ENCODE measurements at regions not wholly inside any gene's neighbourhood (a gene's known extent, or its start where the extent isn't known, plus 50 kb on each side); places are given as distances from the start of the nearest gene placed in this dataset.
"Not testable (repeated sequence)": the region's sequence is repeated elsewhere in the genome, so short reads cannot be mapped to it uniquely, and the experiment has no call there.

DNA sequence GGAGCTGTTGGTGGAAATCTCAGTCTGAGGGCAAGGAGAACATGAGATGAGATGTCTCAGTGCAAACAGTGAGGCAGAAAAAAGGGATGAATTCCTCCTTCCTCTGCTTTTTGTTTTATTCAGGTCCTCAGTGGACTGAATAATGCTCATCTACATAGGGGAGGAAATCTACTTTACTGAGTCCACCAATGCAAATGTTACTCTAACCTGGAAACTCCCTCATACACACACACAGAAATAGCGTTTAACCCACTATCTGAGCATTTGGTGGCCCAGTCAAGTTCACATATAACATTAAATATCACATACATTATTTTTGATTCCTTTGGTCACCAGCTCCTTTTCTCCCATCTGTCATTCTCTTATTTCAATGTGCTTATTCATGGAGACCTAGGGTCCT, 418.8 kb downstream of the TMEM135 start:
- Mint-ChIP-seq H3K27me3 (ENCODE audit: low read depth) (no peaks in the 10 kb centered on the region), H3K4me1 (no peaks in the 10 kb centered on the region), H3K36me3 (ENCODE audit: low read depth) (no peaks in the 10 kb centered on the region), H3K4me3 (no peak overlapping the region), H3K27ac (ENCODE audit: unreplicated experiment) (no peak overlapping the region), H3K9me3 (no peaks in the 10 kb centered on the region)
- TF ChIP-seq, protein P1, sequence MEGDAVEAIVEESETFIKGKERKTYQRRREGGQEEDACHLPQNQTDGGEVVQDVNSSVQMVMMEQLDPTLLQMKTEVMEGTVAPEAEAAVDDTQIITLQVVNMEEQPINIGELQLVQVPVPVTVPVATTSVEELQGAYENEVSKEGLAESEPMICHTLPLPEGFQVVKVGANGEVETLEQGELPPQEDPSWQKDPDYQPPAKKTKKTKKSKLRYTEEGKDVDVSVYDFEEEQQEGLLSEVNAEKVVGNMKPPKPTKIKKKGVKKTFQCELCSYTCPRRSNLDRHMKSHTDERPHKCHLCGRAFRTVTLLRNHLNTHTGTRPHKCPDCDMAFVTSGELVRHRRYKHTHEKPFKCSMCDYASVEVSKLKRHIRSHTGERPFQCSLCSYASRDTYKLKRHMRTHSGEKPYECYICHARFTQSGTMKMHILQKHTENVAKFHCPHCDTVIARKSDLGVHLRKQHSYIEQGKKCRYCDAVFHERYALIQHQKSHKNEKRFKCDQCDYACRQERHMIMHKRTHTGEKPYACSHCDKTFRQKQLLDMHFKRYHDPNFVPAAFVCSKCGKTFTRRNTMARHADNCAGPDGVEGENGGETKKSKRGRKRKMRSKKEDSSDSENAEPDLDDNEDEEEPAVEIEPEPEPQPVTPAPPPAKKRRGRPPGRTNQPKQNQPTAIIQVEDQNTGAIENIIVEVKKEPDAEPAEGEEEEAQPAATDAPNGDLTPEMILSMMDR (conservative IDR thresholded peaks at IDR 0.05) = no peak
- no peak for DNase-seq (ENCODE audit: low read depth, low spot score)

DNA sequence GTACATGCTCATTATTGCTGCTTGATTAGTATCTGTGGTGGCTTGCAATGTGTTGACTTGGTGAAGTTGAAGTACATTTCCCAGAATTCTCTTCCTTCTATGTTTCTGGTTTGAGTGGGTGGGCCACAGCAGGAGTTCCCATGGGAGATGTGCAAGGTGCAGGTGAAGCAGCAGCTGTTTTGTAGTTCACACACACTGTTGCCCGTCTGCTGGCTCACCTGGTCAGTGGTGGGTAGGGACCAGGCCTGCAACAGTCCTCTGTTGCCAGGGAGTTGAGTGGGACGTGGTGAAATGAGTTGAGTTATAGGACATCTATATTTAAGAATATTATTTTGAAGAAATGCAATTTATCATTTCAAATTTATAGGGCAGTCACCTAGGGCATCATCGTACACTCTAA, 417.4 kb downstream of the TMEM135 start:
- no peaks in the 10 kb centered on the region for H3K27me3 Mint-ChIP-seq (ENCODE audit: low read depth)
- no peak overlapping the region for H3K4me3 Mint-ChIP-seq
- H3K36me3 Mint-ChIP-seq (ENCODE audit: low read depth) = no peaks in the 10 kb centered on the region
- TF ChIP-seq, protein P1 (conservative IDR thresholded peaks at IDR 0.05) = no peak
- DNase-seq (ENCODE audit: low read depth, low spot score) = no peak
- H3K9me3 Mint-ChIP-seq = no peaks in the 10 kb centered on the region
- no peaks in the 10 kb centered on the region for H3K4me1 Mint-ChIP-seq
- no peak overlapping the region for H3K27ac Mint-ChIP-seq (ENCODE audit: unreplicated experiment)

DNA sequence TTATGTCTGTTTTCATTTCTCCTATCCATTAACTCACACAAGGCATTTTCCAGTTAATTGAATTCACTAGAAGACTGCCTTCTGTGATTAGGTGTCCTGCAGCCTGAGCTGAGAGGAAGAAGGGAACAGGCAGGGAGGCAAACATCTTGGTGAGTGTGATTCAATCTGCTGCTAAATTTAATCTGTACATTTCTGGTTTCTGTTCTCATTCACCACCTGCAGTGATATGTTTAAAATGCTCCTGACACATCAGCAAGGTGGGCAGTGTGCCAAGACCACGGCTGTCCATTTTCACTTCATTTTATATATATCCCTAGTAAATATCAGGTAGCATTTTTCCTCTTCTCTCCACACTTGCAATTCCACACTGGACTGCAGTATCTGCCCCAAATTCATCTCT, 416.5 kb downstream of the TMEM135 start:
- Mint-ChIP-seq H3K36me3 (ENCODE audit: low read depth) (no peaks in the 10 kb centered on the region), H3K4me1 (no peaks in the 10 kb centered on the region), H3K27ac (ENCODE audit: unreplicated experiment) (no peak overlapping the region), H3K4me3 (no peak overlapping the region), H3K9me3 (no peaks in the 10 kb centered on the region), H3K27me3 (ENCODE audit: low read depth) (no peaks in the 10 kb centered on the region)
- DNase-seq (ENCODE audit: low read depth, low spot score) = no peak
- TF ChIP-seq, protein P1 (conservative IDR thresholded peaks at IDR 0.05) = no peak

DNA sequence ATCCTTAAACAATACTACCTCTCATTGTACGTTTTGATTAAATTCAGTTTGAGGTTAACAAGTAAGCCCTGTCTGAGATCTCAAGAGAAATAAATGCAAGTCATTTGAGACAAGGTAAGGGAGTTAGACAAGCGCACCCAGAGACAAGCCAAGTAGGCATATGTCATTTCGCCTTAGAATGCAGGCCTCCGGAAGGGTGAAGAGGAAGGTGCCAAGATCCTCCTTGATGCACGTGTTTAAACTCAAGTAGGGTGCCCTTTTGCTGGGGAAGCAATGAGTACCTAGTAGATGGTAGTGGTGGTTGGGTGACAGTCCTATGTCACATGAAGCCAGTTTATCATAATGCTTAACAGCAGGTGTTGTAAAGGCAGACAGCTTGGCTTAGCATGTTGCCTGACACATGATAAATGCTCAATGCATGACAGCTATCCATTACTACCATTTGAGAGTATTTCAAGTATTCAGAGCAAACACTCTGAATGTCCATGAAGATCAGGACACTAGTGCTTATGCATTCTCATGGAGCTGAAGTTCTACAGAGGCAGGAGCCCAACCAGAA, 415.9 kb downstream of the TMEM135 start:
- H3K4me1 Mint-ChIP-seq = no peaks in the 10 kb centered on the region
- DNase-seq (ENCODE audit: low read depth, low spot score) = no peak
- H3K27ac Mint-ChIP-seq (ENCODE audit: unreplicated experiment) = no peak overlapping the region
- H3K36me3 Mint-ChIP-seq (ENCODE audit: low read depth) = no peaks in the 10 kb centered on the region
- no peaks in the 10 kb centered on the region for H3K27me3 Mint-ChIP-seq (ENCODE audit: low read depth)
- no peaks in the 10 kb centered on the region for H3K9me3 Mint-ChIP-seq
- TF ChIP-seq, protein P1 (conservative IDR thresholded peaks at IDR 0.05) = no peak
- H3K4me3 Mint-ChIP-seq = no peak overlapping the region

DNA sequence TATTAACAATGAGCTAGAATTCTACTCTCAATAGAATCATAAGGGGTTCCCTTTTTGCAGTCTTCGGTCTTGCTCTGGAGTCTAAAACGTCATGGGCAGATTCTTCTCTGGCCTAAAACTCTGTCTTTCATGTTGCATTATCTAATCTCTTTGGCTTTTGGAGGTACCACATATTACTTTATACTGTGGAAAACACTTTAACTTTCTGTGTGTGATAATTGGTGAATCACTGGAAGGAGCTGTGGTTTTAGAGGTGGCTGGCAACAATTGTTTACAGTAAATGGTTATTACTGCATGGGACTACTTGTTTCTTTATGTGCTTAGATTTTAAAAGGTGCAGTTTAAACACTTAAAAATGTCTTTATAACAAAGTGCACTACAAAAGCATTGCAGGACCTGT, 414.3 kb downstream of the TMEM135 start:
- H3K4me1 Mint-ChIP-seq; H3K9me3 Mint-ChIP-seq; H3K27me3 Mint-ChIP-seq (ENCODE audit: low read depth); H3K27ac Mint-ChIP-seq (ENCODE audit: unreplicated experiment); H3K36me3 Mint-ChIP-seq (ENCODE audit: low read depth); H3K4me3 Mint-ChIP-seq; DNase-seq (ENCODE audit: low read depth, low spot score): not testable (repeated sequence)

DNA sequence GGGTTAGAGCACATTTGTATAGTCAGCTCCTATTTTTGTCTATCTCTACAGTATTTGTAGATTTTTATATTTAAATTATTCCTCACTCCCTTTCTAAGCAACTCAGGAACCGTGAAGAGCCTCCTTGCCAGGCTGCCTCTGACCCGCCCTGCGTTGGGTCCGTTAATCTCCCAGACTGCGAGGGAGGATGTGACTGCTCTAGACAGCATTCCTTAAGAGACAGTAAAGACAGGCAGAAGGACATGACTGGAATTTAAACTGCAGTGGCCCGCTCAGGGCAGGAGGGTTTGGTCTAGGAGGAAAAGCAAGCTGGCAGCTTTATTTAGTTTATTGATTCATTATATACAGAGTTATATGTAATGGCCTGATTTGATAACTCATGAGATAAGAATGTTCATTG, 413.7 kb downstream of the TMEM135 start:
- no peaks in the 10 kb centered on the region for H3K27me3 Mint-ChIP-seq (ENCODE audit: low read depth)
- no peak overlapping the region for H3K4me3 Mint-ChIP-seq
- H3K4me1 Mint-ChIP-seq = no peaks in the 10 kb centered on the region
- no peaks in the 10 kb centered on the region for H3K9me3 Mint-ChIP-seq
- TF ChIP-seq, protein P1 (conservative IDR thresholded peaks at IDR 0.05) = no peak
- DNase-seq (ENCODE audit: low read depth, low spot score) = no peak
- no peaks in the 10 kb centered on the region for H3K36me3 Mint-ChIP-seq (ENCODE audit: low read depth)
- no peak overlapping the region for H3K27ac Mint-ChIP-seq (ENCODE audit: unreplicated experiment)
